TTC549 (cell line): ENCODE measurements at regions not wholly inside any gene's neighbourhood (a gene's known extent, or its start where the extent isn't known, plus 50 kb on each side); places are given as distances from the start of the nearest gene placed in this dataset.

Experiments used
- FAIRE-seq: peaks from 2 replicates; lab custom pipeline; 2012; peaks lifted over from hg19 to GRCh38; lab: Jason Lieb, UNC

DNA sequence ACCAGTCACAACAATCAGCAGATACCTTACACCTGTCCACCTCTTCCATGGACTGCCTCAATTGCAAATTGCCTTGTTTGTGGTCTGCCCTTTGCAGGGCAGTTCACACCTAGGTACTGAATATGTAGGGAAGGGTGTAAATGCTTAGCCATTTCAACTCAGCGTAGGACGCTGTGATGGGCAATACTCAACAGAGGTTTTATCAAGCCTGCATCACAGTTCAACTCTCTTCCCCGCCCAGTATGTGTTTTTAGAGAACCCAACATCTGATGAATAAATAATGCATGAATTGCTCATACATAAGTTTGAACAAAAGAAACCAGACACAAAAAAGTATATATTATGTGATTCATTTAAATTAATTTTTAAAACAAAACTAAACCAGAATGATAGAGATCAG, 124.4 kb downstream of the P2RY1 start:
- no peak for FAIRE-seq

DNA sequence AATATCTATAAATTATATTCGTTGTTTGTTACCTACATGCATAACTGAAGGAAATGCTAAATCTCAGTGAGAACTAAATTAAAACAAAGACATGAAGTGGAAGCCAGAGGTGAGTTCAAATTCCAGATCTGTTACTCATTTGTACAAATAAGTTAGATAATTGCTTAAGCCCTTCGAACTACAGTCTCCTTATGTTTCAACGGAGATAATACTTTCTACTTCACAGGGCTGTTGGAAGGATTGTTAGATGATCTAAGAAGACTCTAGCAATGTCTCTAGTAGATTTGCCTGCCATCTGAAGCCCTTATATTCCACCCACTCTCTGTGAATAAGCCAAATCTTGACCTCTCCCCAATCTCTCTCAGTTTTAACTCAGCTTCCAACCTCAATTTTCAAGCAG, 125.8 kb downstream of the P2RY1 start:
- no peak for FAIRE-seq

DNA sequence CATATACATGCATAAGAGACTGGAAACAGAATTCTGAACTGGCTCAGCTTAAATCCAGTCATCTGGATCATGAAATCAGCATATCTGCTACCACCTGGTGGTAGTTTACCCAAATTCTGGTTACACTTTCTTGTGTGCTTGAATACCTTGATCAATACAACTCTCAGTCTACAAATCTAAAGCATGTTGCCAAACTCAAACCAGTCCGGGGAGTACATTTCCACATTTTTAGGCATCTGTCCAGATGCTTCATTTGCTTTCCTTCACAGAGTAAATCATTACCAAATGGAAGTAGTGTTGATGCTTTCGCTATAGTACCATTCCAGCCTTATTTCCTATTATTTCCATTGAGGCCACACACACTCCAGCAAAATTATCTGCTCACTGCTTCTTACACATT, 126.4 kb downstream of the P2RY1 start:
- FAIRE-seq, result no peak

DNA sequence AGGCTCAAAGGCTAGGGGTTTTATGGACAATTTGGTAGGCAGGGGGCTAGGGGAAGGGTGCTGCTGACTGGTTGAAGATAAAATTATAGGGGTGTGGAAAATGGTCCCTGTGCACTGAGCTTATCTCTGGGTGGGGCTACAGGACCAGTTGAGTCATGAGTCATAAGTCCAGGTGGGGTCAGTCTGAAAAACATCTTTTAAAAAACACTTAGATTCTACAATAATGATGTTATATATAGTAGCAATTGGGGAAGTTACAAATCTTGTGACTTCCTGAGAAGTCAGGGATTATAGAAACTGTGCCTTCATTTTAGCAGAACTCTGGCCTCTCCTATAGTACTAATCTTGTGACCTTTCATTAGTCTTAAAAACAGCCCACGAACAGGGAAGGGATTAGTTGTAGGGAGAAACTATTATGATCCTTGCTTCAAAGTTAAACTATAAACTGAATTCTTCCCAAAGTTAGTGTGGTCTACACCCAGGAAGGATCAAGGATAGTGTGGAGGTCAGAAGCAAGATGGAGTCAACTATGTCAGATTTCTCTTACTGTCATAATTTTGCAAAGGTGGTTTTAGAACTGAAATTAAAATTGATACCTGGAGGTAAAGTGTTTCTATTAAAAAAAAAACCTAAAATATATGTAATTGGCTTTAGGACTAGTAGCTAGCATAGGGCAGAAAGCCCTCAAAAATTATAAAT, 130.1 kb downstream of the P2RY1 start:
- no peak for FAIRE-seq

DNA sequence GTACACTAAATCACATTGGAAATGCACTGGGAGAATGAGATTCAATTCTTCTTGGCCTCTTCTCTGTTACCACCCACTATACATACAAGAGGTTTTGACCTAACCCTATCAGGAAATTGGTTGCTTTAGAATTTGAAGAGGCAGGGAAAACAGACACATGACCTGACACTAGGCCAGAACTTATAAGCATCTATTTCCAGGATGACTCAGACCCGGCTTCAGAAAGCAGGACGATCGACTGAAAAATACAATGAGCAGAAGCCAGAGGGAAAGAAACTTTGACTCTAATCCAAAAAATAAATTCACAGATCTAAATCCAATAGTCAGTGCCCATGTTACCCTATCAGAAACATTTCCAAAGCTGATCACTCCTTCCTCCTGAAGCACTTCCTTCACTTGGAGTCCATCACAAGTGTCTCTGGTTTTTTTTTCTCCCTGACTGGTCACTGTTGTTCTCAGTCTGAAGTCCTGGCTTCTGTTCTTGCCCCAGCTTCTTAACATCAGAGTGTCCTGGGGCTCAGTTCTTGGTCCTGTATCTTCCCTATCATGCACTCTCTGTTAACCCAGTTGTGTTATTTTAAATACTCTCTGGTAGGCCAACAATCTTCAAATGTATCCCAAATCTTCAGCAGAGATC, 133.6 kb downstream of the P2RY1 start:
- no peak for FAIRE-seq

DNA sequence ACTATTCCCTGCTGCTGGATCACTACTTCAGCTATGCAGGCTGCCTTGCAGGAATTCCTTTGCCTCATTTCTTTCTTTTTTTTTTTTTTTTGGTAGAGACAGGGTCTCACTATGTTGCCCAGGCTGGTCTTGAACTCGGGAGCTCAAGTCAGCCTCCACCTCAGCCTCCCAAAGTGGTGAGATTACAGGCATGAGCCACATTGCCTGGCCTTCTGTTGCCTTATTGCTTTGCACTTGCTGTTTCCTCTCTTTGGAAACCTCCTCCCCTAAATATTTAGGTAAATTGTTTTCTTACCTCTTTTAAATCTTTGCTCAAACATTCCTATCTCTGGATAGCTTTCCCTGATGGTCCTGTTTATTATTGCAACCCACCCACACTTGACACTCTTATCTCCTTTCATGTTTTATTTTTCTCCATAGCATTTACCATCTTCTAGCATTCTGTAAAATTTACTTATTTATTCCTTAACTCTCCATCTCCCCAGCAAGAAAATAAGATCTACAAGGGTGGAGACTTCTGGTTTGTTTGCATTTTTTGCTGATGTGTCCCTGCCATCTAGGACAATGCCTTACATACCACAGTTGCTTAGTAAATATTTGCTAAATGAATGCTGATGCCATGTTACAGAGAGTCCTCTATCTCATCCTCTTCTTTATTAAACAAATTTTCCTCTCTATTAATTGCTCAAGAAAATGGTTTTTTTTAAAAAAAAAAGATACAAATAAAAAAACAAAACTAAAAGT, 134.8 kb downstream of the P2RY1 start:
- FAIRE-seq, result no peak

DNA sequence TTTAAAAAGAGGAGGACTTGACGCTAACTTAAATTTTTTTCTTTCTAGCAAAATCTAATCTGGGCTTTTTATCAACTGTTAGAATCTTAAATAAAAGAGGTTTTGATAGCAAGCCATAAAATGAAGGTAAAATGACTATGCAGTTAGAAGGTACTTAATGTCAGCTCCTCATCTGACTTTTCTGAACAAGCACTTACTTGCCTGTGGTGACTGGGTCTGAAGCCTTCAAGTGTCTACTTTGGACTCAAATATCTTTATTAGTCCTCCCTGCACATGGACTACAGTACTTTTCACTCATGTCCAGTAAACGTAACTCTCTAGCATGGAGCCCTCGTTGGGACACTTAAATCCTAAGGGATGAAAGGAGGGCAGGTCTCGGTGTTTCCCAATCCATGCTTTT, 135.9 kb downstream of the P2RY1 start:
- no peak for FAIRE-seq

DNA sequence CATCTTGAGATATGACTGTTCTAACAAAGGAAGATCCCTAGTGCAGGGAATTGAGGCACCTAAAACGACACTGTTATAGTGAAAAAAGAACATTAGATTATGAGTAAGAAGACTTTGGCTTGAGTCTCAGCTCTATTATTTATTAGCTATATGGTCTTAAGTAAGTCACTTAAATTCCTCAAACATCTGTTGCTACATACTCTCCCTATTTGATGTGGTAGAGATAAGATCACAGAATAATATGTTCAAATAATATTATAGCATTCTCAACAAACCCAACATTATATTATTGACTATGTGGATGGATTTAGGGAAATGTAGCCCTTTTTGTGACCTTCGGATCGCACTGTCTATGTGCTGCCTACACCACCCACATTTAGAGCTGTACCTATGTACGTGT, 136.9 kb downstream of the P2RY1 start:
- no peak for FAIRE-seq

DNA sequence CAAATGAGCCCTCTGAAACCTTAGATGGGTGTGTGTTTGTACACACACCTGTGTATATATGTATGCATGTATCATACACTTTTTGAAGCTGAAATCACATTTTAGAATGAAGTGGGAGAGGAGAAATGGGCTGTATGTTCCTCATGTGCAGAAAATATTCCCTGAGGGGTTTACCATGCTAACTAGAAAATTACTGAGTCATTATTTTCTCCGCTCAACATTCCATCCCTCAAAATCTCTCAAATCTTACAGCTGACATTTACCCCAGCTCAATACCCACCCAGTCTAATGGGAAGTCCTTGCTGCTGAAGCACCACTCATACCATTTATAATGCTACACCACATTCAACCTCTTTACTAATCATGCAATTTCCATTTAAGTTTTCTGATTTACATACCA, 138.6 kb downstream of the P2RY1 start:
- FAIRE-seq, result no peak

DNA sequence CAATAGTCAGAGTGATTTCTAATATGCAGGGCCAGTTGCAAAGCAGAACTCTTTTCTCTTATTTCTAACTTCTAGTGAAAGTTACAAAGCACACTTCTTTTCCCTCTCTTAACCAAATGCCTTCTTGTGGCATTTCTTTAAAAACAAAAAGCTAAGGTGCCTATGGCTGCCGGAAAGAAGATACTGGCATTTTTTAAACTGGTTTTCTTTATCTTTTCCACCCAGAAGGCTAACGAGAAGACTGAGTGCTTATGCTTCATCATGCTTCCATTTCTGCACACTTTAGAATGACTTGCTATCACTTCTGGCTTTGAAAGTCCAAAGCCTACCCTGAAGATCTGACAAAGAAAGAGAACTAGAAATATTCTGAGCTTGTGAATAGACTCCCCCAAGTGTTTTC, 141.3 kb downstream of the P2RY1 start:
- FAIRE-seq, result no peak

DNA sequence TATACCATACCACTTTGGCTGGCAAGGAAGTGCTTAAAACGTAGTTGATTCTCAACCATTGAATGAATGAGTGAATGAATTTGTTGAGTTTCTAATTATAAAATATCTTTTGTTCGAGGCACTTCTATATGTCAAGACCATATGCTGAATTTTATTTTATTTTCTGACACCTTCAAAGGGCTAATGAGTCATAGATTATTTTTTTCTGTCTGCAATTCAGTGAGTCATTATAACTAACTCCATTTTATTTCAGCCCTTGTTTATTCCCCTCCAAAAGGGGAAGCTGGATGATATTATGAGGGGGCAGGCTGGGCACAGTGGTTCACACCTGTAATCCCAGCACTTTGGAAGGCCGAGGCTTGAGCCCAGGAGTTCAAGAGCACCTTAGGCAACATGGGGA, 142.4 kb downstream of the P2RY1 start:
- no peak for FAIRE-seq

DNA sequence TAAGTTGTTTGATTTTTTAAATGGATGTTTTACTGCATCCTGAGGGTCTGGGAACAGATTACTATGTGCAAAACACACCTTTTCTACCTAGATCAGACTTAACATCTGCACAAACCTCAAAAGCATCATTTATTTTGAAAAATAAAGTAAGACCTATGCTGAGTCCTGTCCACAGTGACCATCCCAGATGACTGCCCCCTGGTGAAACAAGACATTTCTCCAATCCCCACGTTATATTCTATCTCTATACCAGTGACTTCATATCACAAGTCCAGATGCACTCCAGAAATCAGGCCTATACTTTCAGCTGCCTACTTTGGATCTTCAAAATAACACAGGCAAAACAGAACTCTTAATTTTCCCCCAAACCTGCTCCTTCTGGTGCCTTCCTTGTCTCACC, 143.2 kb downstream of the P2RY1 start:
- no peak for FAIRE-seq

DNA sequence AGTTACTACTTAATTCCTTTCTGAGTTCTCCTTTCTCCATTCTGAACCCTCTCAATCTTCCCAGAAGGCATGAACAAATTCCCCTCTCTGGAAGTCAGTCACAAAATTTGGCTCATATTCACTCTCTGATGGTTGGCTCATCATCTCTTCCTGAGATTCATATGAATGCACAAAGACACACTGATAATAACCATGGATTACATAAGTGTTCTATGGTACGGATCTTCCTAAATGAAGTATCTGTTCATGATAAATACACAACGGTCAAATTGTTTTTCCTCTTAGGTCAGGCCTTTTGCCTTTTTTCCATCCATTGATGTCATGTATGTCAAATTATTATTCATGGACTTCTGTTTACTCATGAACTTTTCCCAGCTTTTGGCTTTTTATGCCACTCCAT, 162.6 kb downstream of the P2RY1 start:
- FAIRE-seq, result no peak

DNA sequence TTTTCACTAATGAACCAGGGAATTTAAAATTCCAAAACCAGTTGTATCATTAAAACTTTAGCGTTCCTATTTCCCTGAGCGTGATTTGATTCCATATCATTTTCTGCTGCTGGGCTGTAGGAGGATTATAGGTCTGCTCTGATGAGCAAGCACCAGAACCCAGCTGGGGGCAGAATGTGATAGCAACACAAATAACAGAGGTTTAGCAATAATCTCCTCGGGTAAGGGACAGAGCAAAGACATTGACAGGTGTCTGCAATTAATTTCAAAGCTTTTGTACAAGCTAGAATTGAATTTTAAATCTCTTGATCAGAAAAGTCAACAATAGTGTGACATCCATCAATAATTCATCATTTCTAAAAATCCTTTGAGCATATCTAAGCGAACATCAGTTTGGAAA, 163.4 kb upstream of the RAP2B start:
- no peak for FAIRE-seq

DNA sequence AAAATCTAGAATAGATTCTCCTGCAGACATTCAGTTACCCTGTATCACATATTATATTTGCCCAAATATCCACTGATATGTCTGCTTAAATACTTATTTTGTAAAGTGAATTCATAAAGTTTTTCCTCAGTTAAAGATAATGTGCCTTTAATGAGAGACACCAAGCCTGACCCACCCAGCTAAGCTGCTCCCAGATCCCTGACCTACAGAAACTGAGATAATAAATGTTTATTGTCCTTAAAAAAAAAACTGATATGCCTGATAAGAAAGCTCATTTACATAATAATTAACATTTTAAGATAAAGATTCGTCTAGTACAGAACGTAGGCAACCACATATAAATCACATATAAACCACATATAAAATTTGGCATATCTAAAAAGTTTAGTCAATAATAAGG, 161.7 kb upstream of the RAP2B start:
- no peak for FAIRE-seq

DNA sequence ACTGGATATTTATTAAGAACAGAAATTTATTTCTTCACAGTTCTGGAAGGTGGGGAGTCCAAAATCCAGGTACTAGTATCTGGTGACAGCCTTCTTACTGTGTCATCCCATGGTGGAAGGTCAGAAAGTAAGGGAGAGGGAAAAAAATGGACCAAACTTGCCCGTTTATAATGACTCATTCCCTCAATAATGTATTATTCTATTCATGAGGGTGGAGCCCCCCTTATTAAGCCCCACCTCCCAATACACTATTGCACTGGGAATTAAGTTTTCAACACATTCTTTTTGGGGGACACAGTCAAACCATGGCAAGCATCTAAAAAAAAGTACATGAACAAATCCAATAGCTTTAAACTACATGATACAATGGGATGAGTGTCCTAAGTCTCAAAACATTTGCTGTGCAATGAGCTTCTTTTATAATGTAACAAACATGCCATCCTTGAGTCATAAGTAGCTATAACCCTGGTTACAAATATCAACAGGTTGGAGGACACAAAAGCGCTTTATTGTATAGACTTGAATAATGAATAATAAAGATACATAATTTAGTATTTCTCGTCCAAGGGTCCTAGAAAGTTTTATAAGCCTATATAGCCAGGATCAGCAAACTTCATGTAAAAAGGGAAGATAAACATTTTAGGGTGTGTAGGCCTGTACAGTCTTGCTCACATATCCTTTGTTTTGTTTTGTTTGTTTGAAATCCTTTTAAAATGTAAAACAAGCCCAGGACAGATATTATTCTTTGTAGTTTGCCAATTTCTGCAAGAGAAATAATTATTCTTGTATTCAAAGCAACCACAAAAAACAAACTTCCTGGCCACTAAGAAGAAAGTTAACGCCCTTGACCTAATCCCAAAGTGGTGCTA, 160.6 kb upstream of the RAP2B start:
- no peak for FAIRE-seq

DNA sequence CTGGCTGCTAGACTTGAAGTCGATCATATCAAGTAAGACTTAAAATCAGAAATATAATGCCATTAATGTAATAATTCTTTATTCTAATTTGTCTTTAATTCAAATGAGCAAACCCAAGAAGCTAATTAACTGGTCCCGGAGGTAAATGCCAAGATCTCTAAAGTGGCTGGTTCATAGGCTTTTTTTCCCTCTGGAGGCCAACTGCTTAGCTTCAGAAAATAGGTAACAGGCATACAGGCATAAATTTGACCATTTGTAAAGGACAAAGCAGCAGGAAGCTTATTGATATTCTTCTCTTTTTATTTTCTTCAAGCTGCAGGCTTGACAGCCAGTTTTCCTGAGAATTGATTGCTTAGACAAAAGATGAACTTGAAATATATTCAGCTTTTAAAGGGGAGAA, 158.6 kb upstream of the RAP2B start:
- FAIRE-seq, result no peak

DNA sequence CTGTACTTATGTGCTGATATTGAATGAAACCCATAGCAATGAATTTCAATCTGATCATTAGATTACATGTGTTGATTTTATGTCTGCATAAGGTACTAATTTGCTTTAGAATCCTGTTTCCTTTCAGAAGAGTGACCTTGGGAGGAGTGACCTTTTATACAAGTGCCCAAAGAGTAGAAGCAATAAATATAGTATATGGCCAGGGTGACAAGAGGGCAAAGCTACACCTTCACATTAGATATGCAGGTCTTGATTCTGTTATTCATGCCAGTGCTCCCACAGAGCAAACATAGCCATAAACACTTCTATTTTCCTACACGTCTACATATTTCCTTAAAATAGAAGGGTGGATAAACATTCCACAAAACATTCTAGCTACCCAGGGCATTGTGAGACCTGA, 158.2 kb upstream of the RAP2B start:
- FAIRE-seq, result no peak

DNA sequence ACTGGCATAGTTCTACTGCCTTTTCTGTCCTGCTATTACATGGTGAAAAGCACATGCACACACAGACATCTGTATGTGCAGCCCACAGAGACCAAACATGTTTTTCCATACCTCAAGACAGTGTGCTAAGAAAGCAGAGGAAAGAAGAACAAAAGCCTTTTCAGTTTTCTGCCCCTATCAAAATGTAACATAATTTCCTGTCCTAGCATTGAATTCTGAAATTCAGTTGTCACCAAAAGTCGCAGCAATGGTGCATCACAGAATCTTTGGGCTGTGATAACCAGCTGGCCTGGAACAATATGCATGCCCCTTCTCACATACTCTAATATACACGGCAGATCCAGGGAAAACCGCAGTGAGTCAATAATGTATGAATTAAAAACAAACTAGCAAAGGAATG, 153.8 kb upstream of the RAP2B start:
- FAIRE-seq, result no peak

DNA sequence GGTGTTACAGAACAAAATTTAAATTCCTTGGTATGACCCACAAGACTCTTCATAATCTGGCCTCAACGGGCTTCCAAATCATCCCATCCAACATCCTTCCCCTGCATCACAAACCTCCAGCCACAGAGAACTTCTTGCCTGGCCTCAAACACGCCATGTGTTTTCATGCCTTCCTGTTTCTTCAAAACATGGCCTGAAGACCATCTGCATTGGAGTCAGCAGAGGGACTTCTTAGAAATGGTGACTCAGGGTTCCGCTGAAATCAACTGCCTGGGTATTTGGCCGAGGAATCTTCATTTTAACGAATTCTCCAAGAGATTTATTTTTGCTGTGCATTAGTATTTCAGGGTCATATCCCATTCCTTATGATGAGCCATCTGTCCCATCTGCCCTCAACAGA, 138.1 kb upstream of the RAP2B start:
- FAIRE-seq, result no peak

DNA sequence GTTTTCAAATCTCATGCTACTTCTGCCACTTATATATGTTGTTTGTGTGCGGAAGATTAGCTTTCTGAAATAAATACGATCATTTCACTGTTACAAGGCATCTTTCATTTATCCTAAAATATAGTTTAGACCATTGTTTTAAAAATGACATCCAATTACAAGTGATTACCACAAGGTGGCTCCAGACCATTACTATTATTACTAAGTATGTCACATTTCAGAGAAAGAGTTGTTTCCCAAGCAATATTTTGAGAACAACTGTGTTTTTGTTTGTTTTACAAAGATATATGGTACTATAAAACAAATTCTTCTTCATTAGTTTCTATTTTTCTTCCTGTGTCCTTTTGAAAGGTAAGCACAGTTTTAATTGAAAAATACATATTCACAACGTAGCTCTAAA, 136.0 kb upstream of the RAP2B start:
- peak; percentile 91 for FAIRE-seq

DNA sequence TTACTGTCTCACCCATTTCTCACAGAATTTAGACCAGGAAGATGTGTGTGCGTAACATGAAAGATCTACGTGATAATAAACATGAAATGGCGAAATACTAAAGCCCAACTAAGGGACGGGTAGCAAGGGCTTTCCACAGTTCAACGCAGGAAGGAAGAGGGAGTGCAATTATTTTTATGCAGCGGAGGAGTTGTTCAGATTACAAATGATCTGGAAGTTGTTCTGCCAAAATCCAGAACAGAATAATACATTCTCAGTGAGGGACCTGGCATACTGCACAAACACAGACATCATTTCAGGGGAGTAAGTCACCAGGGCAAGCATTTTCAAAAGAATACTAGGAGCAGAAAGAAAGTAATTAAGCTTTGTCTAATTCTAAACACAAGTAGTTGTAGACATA, 133.6 kb upstream of the RAP2B start:
- no peak for FAIRE-seq

DNA sequence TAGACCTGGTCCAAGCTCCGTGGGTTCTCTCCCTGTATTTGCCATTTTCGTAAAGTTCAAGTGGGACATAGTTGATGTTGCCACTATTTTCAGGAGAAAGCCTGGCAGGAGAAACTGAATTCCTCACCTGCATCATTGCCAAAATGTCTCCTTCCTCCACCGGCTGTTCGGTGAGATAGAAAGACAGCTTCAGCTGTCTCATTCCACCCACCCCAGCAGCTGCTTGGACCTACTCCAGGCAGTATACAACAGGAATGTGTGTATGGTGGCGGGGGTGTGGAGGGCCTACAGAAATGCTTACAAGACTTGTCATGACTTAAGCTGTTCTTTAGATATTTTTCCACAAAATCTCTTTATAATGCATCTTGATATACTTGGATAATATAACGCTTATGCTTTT, 132.7 kb upstream of the RAP2B start:
- FAIRE-seq, result no peak
